ENCODE measurements at regions not wholly inside any gene's neighbourhood (a gene's known extent, or its start where the extent isn't known, plus 50 kb on each side); places are given as distances from the start of the nearest gene placed in this dataset.
"Not testable (repeated sequence)": the region's sequence is repeated elsewhere in the genome, so short reads cannot be mapped to it uniquely, and the experiment has no call there.

DNA sequence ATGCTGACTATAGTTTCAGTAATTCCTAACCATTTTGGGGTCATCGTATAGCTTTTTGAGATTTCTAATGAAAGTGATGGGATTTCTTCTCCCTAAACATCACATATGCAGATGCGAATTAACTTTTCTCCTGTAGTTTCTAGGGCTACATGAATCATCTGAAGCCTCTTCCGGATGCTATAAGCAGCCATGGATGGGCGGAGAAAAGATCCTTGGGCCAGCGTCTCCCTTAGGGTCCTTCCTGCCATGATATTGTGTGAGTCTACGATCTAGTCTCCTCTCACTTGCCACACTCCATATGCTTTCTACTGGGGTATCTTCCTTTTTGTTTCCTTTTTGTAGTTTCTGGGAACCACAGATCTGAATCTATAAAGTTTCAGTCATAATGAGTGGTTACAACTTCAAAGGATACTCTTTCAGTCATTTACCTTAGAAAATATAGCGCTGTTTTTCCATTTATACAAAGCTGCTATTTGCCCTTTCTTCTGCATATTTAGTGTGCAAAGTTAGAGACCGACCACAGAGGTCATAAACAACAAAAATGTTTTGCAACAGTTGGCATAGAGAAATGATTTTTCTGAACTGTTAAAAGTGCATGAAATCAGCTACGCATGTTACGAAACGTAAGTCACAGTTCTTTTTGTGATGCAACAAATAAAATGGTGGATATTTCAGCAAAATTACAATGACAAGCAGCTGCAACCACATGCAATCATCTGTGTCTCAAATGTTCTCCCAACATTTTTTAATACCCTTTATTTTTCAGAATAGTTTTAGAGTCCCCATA, 396.2 kb upstream of the SLC35B3 start:
- no peak for DNase-seq (ENCODE audit: low spot score)

DNA sequence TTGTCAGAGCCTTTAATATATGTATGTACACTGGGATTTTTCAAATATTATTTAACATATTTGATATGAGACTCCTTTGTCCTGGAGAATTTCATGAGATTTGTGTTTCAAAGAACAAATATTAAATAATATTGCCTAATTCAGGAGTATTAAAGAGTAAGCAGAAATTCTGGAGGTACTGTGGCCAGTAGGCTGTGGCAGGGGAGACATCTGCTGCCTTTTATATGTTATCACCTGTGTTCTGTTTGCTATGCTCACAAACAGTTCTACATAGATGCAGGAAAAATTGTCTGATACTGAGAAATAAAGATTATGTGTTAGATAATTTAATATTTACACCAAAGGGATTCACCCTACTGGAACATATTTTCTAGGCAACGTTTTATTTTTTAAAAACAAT, 395.4 kb upstream of the SLC35B3 start:
- DNase-seq (ENCODE audit: low spot score) = no peak

DNA sequence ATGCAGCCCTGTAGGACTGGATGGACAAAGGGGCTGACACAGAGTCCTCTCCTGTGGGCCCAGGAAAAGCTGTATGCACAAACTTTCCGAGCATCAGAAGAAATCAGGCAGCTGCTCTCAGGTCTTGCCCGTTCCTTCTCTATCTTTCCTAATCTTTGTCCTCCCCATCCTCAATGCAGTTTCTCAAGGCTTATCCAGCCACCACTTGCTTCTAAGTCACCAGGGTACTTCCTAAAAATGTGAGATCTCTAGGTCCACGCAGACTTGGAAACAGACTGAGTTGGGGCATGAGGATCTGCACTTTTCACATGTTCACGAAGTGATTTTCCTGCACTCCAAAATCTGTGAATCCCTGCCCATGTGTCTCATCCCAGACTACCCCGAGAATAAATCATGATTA, 394.5 kb upstream of the SLC35B3 start:
- DNase-seq (ENCODE audit: low spot score) = no peak

DNA sequence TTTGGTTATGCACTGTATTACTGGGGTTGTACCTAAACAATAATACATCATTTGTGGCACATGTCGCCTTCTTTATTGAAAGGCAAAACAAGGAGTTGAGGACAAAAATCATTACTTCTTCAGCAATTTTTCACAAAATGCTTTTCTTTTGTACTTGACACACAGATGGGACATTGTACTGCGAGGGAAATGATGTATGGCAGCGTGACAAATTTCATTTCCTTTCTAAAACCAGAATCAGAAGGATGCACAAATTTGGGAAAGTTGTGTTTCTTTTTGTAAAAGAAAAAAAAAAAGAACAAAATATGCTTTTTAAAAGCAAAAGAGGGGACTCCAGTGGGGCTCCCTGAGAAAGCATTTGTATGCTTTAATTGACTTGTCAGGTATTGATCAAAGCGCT, 394.0 kb upstream of the SLC35B3 start:
- no peak for DNase-seq (ENCODE audit: low spot score)

DNA sequence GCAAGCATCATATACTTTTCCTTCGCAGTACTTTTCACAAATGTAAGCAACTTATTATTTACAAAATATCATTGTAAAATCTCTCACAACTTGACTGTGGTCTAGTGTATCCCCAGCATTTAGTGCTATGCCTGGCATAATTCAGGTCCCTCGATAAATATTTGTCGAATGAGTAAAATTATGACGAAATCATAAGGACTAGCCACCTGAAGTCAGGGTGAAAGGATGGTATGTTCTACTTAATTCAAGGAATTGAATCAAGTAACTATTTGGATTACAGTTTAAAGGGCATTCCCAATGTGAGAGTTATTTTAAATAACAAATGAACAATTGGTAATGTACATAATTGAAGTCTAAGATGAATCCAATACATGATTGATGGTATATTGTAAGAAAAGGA, 393.0 kb upstream of the SLC35B3 start:
- no peak for DNase-seq (ENCODE audit: low spot score)

DNA sequence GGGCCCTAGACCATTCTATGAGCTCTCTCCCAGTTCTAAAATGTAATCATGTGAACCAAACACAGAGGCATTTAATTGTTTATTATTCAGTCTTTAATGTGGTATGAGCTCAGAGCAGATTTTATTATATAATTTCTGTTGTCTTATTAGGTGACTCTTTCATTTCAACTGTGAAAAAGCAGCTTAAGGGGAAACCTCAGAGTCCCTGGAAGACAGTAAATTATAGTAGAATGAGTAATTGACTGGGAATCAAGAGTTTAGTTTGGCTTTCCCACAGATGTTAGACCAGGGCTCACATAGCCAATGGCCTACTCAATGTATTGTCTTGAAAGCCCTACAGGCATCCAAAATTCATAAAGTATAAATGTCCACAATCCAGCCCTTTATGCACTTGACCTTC, 390.4 kb upstream of the SLC35B3 start:
- DNase-seq (ENCODE audit: low spot score) = no peak

DNA sequence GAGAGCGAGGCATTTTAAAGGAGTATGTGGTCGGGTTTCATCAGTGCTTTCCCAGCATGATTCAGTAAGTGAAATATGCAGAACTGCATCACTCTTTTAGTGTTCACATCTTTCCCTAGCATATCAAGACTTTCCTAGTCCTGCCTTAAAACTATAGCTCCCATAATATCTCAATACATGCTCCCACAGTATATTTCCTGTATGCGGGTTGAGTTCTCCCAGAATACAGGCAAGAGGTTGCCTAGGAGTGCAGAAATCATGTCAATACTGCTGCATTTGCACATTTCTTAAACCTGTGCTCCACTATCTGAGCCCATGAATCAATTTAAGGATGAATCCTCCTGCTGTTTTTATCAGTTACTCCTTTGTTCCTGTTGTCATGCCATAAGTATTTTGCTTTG, 386.6 kb upstream of the SLC35B3 start:
- no peak for DNase-seq (ENCODE audit: low spot score)

DNA sequence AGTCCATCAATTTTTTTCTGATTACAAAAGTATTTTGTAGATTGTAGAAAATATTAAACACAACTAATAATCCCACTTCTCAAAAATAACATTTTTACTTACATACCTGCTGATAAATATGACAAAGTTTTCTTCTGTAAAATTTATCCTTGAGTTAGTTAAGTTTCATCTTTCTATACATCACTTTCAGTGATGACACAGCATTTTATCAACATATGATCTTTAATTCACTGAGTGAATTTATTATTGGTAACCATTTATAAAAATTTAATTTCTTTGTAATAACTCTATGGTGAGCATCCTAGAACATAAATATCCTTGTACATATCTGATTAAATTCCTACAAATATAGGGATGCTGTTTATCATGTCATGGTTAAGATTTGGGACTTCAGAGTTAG, 385.0 kb upstream of the SLC35B3 start:
- DNase-seq (ENCODE audit: low spot score) = no peak

DNA sequence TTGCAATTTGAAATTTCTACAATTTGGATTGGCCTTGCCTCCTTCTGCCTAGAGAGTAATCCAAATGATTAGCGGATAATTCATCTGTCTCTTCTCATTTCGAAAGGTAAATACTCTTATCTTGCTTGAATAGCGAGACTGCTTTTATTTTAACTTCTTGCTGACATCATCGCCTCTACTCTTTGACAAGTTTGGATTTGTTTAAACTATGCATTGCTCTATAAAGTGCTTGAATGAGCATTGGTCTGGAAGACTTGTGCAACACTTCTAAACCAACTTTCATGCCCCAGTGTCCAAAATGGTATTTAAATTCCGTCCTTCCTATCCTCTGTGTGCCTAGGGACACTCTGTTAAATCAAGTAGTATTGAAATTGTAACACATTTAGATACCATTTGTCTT, 384.1 kb upstream of the SLC35B3 start:
- DNase-seq (ENCODE audit: low spot score) = peak; percentile 1

DNA sequence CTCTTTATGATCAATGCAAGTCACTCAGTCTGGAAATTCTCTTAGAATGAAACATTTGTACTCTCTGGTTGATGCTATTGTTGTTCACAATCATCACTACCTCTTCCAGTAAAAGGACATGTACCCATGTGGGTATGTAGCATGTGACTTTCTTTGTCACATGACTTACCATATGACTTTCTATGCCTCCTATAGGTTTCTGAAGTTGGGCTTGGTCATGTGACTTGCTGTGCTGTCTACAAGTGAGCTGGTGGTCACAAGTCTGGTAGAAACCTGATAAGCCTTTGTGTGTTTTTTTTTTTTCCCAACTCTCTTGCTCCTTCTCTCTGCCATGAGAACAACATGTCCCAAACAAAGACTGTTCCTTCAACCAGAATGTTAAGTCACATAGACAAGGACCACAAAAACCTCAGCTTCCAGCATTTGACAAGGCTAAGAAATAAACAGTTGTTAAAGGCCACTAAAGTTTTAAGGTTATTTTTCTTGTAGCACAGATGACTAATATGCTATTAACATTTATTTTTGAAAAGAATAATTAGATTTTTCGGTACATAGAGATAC, 379.2 kb upstream of the SLC35B3 start:
- no peak for DNase-seq (ENCODE audit: low spot score)

DNA sequence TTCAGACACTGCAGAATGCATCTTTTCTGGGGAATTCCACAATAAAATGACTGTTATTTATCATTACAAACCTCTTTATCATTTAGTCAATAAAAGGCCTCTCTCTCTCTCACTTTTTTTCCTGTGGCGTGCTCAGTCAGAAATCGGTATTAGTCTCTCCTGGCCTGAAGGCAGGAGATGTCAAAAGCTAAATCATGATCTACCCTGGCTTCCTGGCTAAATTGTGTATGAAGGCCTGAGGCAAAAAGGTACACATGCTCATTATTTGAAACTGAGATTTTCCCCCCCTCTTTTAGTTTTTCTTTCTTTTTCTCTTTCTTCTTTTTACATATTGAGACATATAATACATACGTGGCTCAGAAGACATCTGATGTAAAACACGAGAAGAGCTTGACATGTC, 375.0 kb upstream of the SLC35B3 start:
- no peak for DNase-seq (ENCODE audit: low spot score)

DNA sequence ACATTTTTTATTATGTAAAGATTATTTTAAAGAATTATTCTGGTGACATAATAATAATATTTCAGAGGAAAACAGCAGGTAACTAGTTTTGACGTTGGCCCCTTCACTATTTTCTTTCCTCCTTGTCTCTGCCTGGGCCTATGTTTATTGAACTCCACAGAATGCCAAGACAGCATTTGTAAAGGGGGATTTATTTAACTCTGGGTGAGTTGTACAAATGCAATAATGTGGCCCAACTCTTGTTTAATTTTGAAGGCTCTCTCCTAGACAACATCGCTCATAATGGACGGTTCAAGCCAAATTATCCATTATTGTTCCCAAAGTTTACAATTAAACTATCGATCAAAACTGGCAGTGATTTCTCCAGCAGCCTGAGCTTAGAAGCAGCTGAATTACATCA, 374.3 kb upstream of the SLC35B3 start:
- no peak for DNase-seq (ENCODE audit: low spot score)

DNA sequence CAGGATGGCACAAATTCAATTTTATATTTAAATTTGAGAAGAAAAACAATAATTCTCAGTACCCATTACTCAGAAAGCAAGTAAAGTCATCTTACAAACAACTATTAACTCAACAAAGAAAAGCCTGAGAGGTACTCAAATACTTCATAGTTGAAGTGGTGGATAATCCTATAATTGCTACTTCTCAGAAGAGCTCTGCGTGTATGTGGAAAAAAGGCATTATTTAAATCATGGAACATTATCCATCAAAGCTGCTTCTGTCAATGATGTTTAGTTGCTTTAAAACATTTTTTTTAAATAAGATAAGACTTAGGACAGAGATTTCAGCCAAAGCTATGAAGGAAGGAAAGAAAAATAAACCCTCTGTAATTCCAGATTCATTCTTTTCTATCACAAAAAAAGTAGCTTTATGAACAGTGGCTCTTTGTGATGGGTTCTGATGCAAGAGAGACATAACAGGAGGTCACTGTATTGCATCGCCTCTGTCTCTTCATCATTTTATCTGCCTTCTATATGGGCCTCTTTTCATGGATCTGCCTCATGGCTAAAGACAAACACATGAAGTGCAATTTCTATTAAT, 367.9 kb upstream of the SLC35B3 start:
- no peak for DNase-seq (ENCODE audit: low spot score)

DNA sequence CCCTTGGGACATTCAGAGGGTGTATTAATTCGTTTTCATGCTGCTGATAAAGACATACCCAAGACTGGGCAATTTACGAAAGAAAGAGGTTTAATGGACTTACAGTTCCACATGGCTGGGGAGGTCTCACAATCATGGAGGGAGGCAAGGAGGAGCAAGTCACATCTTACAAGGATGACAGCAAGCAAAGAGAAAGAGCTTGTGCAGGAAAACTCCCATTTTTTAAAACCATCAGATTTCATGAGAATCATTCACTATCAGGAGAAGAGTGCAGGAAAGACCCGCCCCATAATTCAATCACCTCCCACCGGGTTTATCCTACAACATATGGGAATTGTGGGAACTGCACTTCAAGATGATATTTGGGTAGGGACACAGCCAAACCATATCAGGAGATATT, 367.1 kb upstream of the SLC35B3 start:
- DNase-seq (ENCODE audit: low spot score) = not testable (repeated sequence)

DNA sequence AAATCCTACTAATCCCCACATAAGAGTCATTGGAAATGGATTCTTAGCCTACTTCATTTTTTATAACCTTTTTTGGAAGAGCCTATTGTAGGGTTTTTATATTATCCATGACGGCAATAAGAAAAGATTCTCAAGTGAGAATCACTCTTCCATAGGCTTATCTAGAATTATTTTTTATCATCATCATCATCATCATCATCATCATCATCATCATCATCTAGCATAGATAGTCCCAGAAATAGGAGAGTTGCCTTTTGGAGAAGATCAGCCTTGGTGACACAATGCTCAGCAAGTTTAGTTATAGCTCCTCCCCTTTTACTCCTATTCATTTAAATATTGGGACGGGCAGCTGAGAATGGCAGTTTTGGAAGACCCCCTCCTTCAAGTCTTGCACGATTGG, 359.1 kb upstream of the SLC35B3 start:
- DNase-seq (ENCODE audit: low spot score) = no peak

DNA sequence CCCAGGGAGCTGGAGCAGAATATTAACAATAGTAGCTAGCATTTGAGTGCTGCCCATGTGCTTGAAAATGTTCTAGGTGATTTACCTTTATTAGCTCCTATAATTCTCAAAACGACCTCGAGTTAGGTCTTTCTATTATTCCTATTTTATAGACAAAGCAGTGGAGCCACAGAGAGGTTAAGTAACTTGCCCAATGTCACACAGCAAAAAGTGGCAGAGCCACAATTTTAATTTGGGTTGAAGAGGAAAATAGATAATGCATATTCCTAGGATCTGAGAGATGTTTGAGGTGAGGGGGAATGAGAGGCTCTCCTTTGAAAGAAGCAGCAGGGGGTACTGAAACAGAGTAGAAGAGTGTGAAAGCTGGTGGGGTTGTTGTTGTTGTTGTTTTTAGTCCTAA, 354.5 kb upstream of the SLC35B3 start:
- DNase-seq (ENCODE audit: low spot score) = no peak

DNA sequence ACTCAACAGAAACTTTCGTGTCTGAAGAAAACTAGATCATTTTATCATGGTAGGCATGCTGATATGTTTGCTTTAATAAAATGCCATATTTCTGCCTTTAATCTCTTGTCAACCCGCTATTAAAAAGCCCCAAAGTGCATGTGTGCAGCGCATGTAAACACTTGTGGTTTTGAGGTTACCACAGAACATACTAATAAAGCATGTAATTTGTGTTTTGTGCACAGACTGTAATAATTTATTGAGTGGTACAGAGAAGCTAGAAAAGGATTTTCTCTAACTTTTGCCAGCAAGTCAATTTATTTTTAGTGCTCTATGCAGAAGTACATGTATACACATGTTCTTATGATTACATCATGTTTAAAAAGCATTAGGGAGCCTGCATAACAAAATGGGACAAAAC, 349.9 kb upstream of the SLC35B3 start:
- DNase-seq (ENCODE audit: low spot score) = no peak

DNA sequence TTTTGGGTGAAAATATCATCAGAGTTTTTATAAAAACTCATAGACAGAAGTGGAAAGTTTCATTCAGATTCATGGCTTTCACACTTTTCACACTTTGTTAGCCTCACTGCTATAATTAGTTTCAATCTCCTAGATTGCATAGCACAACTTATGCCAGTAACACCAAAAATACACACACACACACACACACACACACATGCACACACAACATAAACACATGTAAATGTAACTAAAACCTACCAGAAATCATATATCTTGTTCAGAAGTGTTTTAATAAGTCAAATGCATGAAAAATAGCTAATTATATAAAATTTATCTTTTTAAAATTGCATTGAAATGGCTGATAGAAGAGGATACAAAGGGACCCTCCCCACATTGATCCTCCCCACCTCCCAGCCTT, 347.8 kb upstream of the SLC35B3 start:
- no peak for DNase-seq (ENCODE audit: low spot score)

DNA sequence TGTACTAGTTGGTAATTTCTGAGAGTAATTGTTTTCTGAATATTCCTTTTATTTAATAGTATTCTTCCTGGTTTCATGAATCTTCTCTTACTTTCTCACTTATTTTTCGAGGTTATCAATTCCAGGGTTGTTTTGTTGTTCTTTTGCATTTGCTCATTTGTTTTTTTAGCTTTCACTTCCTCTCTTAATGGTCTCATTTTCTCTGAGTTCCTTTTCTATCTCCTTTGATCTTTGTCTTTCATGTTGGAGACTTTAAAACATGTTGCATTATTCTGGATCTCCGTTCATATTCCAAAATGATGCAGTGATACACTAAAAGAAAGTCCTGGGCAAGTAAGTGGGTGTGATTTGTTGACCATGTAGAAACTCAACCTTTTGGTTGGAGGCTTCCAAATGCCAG, 345.3 kb upstream of the SLC35B3 start:
- DNase-seq (ENCODE audit: low spot score) = no peak

DNA sequence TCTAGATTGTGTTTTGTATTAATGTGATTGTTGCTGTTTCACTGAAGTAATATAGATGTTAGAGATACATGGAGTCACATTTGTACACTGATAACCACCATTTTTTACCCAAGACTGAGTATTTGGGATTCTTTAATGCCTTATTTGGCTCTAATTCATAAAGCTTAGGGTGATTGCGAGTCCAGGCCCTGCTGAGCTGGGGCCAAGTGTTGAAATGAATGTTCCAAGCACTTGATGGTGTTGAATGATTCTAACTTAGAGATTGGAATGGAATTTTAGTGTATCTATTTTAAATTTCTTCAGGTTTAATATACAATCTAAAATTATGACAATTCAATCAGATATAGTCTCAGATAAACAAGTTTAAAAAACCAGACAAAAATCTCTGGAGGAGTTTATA, 329.4 kb upstream of the SLC35B3 start:
- DNase-seq (ENCODE audit: low spot score) = no peak

DNA sequence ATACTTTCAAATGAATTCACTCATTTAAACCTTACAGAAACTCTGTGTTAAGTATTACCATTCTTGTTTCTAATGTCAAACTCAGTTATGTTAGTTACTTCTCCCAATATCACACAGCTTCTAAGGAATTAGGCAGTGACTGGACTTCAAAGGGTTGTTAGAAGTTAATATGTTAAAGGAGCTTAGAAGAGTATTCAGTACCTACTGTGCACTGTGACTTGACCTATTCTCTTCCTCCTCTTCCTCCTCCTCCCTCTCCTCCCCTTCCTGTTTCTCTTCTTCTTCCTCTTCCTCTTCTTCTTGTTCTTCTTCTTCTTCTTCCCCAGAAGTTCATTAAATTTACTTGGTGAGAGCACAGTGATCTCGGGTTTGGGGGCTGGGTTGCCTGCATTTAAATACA, 325.6 kb upstream of the SLC35B3 start:
- DNase-seq (ENCODE audit: low spot score) = no peak

DNA sequence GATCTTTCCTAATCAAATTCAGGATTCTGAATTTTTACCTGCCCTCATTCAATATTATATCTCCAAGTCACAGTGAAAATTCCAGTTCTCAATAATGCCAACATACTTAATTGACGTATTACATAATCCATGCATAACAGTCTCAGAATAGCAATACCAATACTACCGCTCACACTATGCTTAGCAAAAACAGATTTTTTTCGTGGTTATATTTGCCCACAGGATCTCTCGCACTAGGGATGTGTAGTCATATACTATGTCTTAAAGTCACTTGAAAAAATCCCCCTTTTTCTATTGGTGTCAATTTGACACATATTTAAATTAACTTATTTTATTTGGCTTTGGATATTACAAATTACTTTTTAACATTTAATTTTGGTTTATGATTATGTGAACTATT, 323.1 kb upstream of the SLC35B3 start:
- DNase-seq (ENCODE audit: low spot score) = no peak

DNA sequence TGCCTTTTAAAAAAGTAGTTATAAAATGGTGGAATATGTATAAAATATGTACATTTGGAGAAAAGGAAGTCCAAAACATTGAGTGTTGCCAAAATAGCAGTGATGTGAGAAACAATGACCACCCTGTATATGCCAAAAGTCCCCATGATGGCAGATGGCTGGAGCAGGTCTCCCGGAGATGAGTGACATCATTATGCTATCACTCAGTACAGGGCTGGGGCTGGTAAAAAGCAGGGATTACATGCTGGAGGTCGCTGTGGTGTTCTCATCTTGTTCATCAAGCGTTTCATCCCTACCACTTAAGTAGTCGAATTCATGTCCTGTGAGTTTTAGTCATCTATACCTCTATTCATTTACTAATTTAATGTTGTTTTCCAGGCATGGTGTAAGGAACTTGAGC, 315.3 kb upstream of the SLC35B3 start:
- DNase-seq (ENCODE audit: low spot score) = no peak

DNA sequence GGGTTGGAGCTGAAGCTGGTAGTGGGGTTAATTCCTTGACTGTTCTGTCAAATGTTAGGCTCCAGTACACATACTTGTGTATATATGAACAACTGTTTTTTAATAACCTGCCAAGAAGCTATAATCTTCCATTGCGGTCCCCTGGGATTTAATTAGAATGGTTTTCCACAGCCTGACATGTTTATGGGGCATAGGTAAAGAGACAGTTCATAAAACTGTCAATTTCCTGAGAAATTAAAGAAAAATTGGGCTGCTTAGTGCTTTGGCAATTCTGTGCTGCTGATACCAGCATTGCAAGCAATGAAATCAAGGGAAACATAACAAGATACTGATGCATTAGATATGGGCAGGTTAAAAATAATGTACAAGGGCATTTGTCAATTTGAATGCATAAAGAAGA, 314.1 kb upstream of the SLC35B3 start:
- DNase-seq (ENCODE audit: low spot score) = no peak

Measured in HuH-7 (cell line).